Gastroesophageal sphincter (tissue), 4 donors: ENCODE measurements at regions not wholly inside any gene's neighbourhood (a gene's known extent, or its start where the extent isn't known, plus 50 kb on each side); places are given as distances from the start of the nearest gene placed in this dataset.

Source experiments
- ATAC-seq: fragments of 150-250 bp; one replicate; pipeline ENCODE4 v1.9.1; 2016; ENCODE audit warnings: mild to moderate bottlenecking, moderate library complexity
- H3K27ac ChIP-seq, 4 donors: fragments of 200-600 bp; sonication (generic) in 3 of 4; 1 replicate in 3 of 4; 2 replicates in 1 of 4; pipeline ENCODE4 v1.5.1; 2016 to 2019
- H3K27me3 ChIP-seq: fragments of 200-600 bp; sonication (generic); one replicate; pipeline ENCODE4 v1.5.1; 2019
- H3K36me3 ChIP-seq, 2 donors: fragments of 200-600 bp; sonication (generic); one replicate each; pipeline ENCODE4 v1.5.1; 2019; ENCODE audit warnings: control low read depth in 1 of 2
- H3K4me1 ChIP-seq, 3 donors: fragments of 200-600 bp; sonication (generic); 1 replicate in 2 of 3; 2 replicates in 1 of 3; pipeline ENCODE4 v1.5.1; 2016 to 2019; ENCODE audit warnings: control low read depth in 2 of 3
- H3K4me3 ChIP-seq, 2 donors: fragments of 200-600 bp; sonication (generic); one replicate each; pipeline ENCODE4 v1.5.1; 2019; ENCODE audit warnings: mild to moderate bottlenecking in 1 of 2, moderate library complexity in 1 of 2
- H3K9me3 ChIP-seq, 3 donors: fragments of 200-600 bp; sonication (generic); one replicate each; pipeline ENCODE4 v1.5.1; 2017 to 2019; ENCODE audit warnings: control low read depth in 2 of 3
- EP300 ChIP-seq: sonication (generic); formaldehyde crosslinking; IDR thresholded peaks from one replicate; pipeline ENCODE4 v1.6.1; 2017; ENCODE audit warnings: antibody characterized with exemption, mild to moderate bottlenecking
- POLR2A ChIP-seq, 2 donors: fragments of 450-650 bp; IDR thresholded peaks; one replicate each; pipeline ENCODE4 v1.6.1; 2017; ENCODE audit warnings: antibody characterized with exemption in 2 of 2, mild to moderate bottlenecking in 2 of 2, moderate library complexity in 1 of 2
- POLR2AphosphoS5 ChIP-seq: sonication (generic); formaldehyde crosslinking; IDR thresholded peaks from one replicate; pipeline ENCODE4 v1.6.1; 2017; ENCODE audit warnings: antibody characterized with exemption
- WGBS, 2 donors: methylation state at CpG; one replicate each; pipeline ENCODE4 v1.1.5; 2018; ENCODE audit warnings: low coverage in 1 of 2; 5-methylcytosine and 5-hydroxymethylcytosine counted together
- TF ChIP-seq, protein P1 (sequence below), 4 experiments: fragments of 200-600 bp in 2 of 4; fragments of 450-650 bp in 2 of 4; sonication (generic) in 1 of 4; IDR thresholded peaks; one replicate each; pipeline ENCODE4 v1.5.1; 2017 to 2019; ENCODE audit warnings: antibody characterized with exemption in 4 of 4, mild to moderate bottlenecking in 2 of 4, moderate library complexity in 2 of 4

DNA sequence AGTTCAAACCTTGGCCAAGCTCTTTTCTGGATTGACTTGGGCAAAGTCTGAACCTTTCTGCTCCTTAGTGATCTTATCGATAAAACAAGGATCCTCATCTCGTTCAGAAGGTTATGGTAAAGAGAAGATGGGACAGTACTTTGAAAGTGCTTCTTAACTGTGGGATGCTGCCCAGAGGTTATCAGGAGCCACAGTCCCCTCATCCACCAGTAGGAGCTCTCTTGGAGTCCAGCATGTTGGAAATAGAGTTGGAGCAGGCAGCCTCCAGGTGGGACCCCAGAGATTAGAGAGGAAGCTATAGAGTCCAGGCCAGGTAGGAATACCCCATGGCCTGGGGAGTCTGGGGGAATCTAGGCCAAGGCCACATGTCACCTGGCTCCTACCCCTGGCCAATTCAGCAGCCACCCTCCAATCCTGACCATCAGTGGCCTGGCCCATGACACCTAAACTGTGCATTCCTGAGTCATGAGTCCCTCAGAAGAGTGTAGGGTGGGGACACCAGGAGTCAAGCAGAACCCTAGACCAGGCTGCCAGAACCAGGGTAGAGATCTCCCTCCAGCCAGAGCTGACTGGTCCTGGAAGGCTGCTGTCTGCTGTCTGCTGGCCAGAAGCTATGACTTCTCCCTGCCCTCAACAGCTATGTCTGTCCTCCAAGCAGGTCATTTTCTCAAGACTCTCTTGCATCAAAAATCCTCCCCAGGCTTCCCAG lies 144.3 kb downstream of the AIPL1 start:
- TF ChIP-seq, protein P1, sequence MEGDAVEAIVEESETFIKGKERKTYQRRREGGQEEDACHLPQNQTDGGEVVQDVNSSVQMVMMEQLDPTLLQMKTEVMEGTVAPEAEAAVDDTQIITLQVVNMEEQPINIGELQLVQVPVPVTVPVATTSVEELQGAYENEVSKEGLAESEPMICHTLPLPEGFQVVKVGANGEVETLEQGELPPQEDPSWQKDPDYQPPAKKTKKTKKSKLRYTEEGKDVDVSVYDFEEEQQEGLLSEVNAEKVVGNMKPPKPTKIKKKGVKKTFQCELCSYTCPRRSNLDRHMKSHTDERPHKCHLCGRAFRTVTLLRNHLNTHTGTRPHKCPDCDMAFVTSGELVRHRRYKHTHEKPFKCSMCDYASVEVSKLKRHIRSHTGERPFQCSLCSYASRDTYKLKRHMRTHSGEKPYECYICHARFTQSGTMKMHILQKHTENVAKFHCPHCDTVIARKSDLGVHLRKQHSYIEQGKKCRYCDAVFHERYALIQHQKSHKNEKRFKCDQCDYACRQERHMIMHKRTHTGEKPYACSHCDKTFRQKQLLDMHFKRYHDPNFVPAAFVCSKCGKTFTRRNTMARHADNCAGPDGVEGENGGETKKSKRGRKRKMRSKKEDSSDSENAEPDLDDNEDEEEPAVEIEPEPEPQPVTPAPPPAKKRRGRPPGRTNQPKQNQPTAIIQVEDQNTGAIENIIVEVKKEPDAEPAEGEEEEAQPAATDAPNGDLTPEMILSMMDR (IDR thresholded peaks at IDR 0.05), result no peak
- TF ChIP-seq POLR2A (IDR thresholded peaks at IDR 0.05) (no peak), POLR2AphosphoS5 (no peak), EP300 (no peak)
- no peak overlapping the region for H3K4me3 ChIP-seq
- WGBS, 2 donors, result 60% methylated on average over 1 of the region's 2 CpGs; no CpG with 5 or more reads in 1 of the 2 donors
- peaks cover 21% of the 10 kb centered on the region for H3K27me3 ChIP-seq
- no peaks in the 10 kb centered on the region for H3K4me1 ChIP-seq
- no peak for ATAC-seq
- no peaks in the 10 kb centered on the region for H3K9me3 ChIP-seq
- H3K36me3 ChIP-seq, result no peaks in the 10 kb centered on the region
- no peak overlapping the region for H3K27ac ChIP-seq

DNA sequence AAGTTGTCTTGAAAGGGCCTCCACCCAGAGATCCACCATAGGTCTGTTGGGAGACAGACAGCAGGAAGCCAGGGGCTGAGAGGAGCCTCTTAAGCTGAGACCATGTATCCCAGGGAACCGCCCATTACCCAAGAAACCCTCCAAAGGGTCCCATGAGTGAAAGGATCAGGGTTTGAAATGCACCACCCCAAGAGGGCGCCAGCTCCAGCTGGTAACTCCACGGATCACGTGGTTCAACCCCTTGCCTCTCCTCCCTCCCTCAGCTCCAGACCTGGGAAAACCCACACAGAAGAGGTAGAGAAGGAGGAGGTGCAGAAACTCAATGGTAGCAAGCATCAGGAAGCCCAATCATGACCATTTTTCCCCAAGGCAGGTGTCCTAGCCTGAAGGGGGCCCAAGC lies 148.7 kb downstream of the AIPL1 start:
- Histone ChIP-seq H3K36me3 (no peaks in the 10 kb centered on the region), H3K4me3 (no peak overlapping the region), H3K27ac (no peak overlapping the region), H3K9me3 (peaks cover 0 to 7% (median 0%) of the 10 kb centered on the region in 3 donors), H3K27me3 (peaks cover 27% of the 10 kb centered on the region), H3K4me1 (no peaks in the 10 kb centered on the region)
- no peak for ATAC-seq
- no peak for TF ChIP-seq POLR2A (IDR thresholded peaks at IDR 0.05)
- TF ChIP-seq, protein P1 (IDR thresholded peaks at IDR 0.05), result no peak
- TF ChIP-seq EP300, result no peak
- TF ChIP-seq POLR2AphosphoS5, result no peak
- WGBS, 2 donors, result 17% methylated on average over 3 of the region's 4 CpGs; no CpG with 5 or more reads in 1 of the 2 donors

GRCh38 chr17:6285486-6285885 lies 149.4 kb downstream of the AIPL1 start:
- no peak for ATAC-seq
- H3K4me3 ChIP-seq, result no peak overlapping the region
- peaks cover 0 to 14% (median 0%) of the 10 kb centered on the region in 3 donors for H3K9me3 ChIP-seq
- no peak overlapping the region for H3K27ac ChIP-seq
- no peak for TF ChIP-seq EP300
- TF ChIP-seq POLR2AphosphoS5, result no peak
- TF ChIP-seq, protein P1 (IDR thresholded peaks at IDR 0.05), result no peak
- TF ChIP-seq POLR2A (IDR thresholded peaks at IDR 0.05), result no peak
- H3K27me3 ChIP-seq, result peaks cover 27% of the 10 kb centered on the region
- H3K4me1 ChIP-seq, result no peaks in the 10 kb centered on the region
- H3K36me3 ChIP-seq, result no peaks in the 10 kb centered on the region

- Histone ChIP-seq H3K4me1 (no peaks in the 10 kb centered on the region), H3K9me3 (peaks cover 0 to 17% (median 0%) of the 10 kb centered on the region in 3 donors), H3K4me3 (no peak overlapping the region), H3K27ac (no peak overlapping the region), H3K27me3 (peaks cover 23% of the 10 kb centered on the region), H3K36me3 (no peaks in the 10 kb centered on the region)
- 18 to 45% methylated on average over 6 to 7 of the region's 7 CpGs for WGBS, 2 donors
- ATAC-seq, result no peak
- TF ChIP-seq POLR2AphosphoS5, result no peak
- no peak for TF ChIP-seq POLR2A (IDR thresholded peaks at IDR 0.05)
- TF ChIP-seq, protein P1 (IDR thresholded peaks at IDR 0.05), result no peak
- no peak for TF ChIP-seq EP300
These were observed 155.3 kb downstream of the AIPL1 start for GRCh38 chr17:6279659-6280058.

GRCh38 chr17:6278376-6278775 lies 156.5 kb downstream of the AIPL1 start:
- no peaks in the 10 kb centered on the region for H3K36me3 ChIP-seq
- H3K27ac ChIP-seq, result no peak overlapping the region
- peaks cover 0 to 17% (median 0%) of the 10 kb centered on the region in 3 donors for H3K9me3 ChIP-seq
- WGBS, 2 donors, result 68 to 69% methylated on average over 4 of the region's 4 CpGs
- H3K27me3 ChIP-seq, result peaks cover 23% of the 10 kb centered on the region
- TF ChIP-seq POLR2AphosphoS5, result no peak
- no peak for TF ChIP-seq EP300
- H3K4me3 ChIP-seq, result no peak overlapping the region
- H3K4me1 ChIP-seq, result no peaks in the 10 kb centered on the region
- no peak for ATAC-seq
